Panc1 (cell line): ENCODE measurements at regions not wholly inside any gene's neighbourhood (a gene's known extent, or its start where the extent isn't known, plus 50 kb on each side); places are given as distances from the start of the nearest gene placed in this dataset.

Source experiments
- ATAC-seq: fragments of 200-7000 bp; cut with Tn5 transposase; 2 replicates; pipeline ENCODE4 v1.9.1; 2020; ENCODE audit warnings: mild to moderate bottlenecking, moderate library complexity
- BruUV-seq: library from RNA; stranded (reverse); fragments of 400-500 nt; replicated peaks from 2 replicates; lab custom pipeline; 2021; lab: Mats Ljungman, UMichigan
- CTCF ChIA-PET: fragments of 300-600 bp; sonication (Branson Sonifier 250); formaldehyde crosslinking; loops from one replicate; lab custom pipeline; 2022; ENCODE audit warnings: antibody characterized with exemption; lab: Charles Lee
- POLR2A ChIA-PET: fragments of 300-600 bp; sonication (Branson Sonifier 250); formaldehyde crosslinking; loops from one replicate; lab custom pipeline; 2022; ENCODE audit warnings: antibody characterized with exemption; lab: Charles Lee
- DNase-seq: peaks from one replicate; pipeline ENCODE4 v3.0.0-alpha.2; 2010; ENCODE audit warnings: low read depth, low spot score
- H3K27ac ChIP-seq: 2 replicates; pipeline ENCODE4 v1.5.1; 2011; ENCODE audit warnings: mild to moderate bottlenecking, low read length, inconsistent platforms
- H3K27me3 ChIP-seq: fragments of 200-500 bp; sonication (Bioruptor generic); 2 replicates; pipeline ENCODE4 v1.6.0; 2014; ENCODE audit warnings: low read length, inconsistent platforms; ENCODE audit not compliant: control insufficient read depth, insufficient read depth
- H3K36me3 ChIP-seq: fragments of 200-500 bp; sonication (Bioruptor generic); 2 replicates; pipeline ENCODE4 v1.5.1; 2014; ENCODE audit warnings: inconsistent platforms, mild to moderate bottlenecking, low read length, moderate library complexity; ENCODE audit not compliant: control insufficient read depth, insufficient read depth
- H3K4me1 ChIP-seq: 2 replicates; pipeline ENCODE4 v1.5.1; 2011; ENCODE audit warnings: inconsistent platforms, mild to moderate bottlenecking, low read length, moderate library complexity; ENCODE audit not compliant: control insufficient read depth, insufficient read depth
- H3K4me3 ChIP-seq, 2 experiments: 2 replicates each; pipeline ENCODE4 v1.5.1; 2011 to 2012; ENCODE audit warnings: low read depth in 2 of 2, low read length in 2 of 2, mild to moderate bottlenecking in 2 of 2, inconsistent platforms in 1 of 2, moderate library complexity in 1 of 2
- H3K9me3 ChIP-seq: fragments of 200-500 bp; sonication (Bioruptor generic); 2 replicates; pipeline ENCODE4 v1.5.1; 2014; ENCODE audit warnings: low read depth, mild to moderate bottlenecking, inconsistent platforms, low read length, moderate library complexity; ENCODE audit not compliant: control insufficient read depth, insufficient read depth
- POLR2AphosphoS5 ChIP-seq: IDR thresholded peaks from 2 replicates; pipeline ENCODE4 v1.6.1; 2012; ENCODE audit warnings: mild to moderate bottlenecking, low read depth, low read length, moderate library complexity
- SIN3A ChIP-seq: IDR thresholded peaks from 2 replicates; pipeline ENCODE4 v1.6.1; 2012; ENCODE audit warnings: low read depth, mild to moderate bottlenecking, low read length, moderate library complexity, borderline replicate concordance; ENCODE audit not compliant: insufficient read depth
- TCF7L2 ChIP-seq: IDR thresholded peaks from 2 replicates; pipeline ENCODE4 v1.6.1; 2011; ENCODE audit warnings: mild to moderate bottlenecking, low read depth, low read length, inconsistent platforms
- in situ Hi-C: cut with HindIII; loops from 2 replicates; pipeline ENCODE4 v1.10.0; 2016; ENCODE audit warnings: low sequenced_read_pairs, low pct_unique_long_range_greater_than_20kb
- intact Hi-C: fragments of 100-400 bp; cut with micrococcal nuclease; formaldehyde crosslinking; loops from one replicate; pipeline ENCODE4 v1.10.0; 2022; ENCODE audit not compliant: unreplicated experiment
- TF ChIP-seq, protein P1 (sequence below), 2 experiments: IDR thresholded peaks; 2 replicates each; pipeline ENCODE4 v1.6.1; 2011 to 2012; ENCODE audit warnings: low read depth in 2 of 2, control low read depth in 1 of 2, low read length in 1 of 2, mild to moderate bottlenecking in 1 of 2, moderate library complexity in 1 of 2; ENCODE audit not compliant: insufficient read depth in 1 of 2
- TF ChIP-seq, protein P2 (sequence below): fragments of 450-650 bp; IDR thresholded peaks from 2 replicates; pipeline ENCODE4 v1.5.1; 2017; ENCODE audit warnings: mild to moderate bottlenecking

DNA sequence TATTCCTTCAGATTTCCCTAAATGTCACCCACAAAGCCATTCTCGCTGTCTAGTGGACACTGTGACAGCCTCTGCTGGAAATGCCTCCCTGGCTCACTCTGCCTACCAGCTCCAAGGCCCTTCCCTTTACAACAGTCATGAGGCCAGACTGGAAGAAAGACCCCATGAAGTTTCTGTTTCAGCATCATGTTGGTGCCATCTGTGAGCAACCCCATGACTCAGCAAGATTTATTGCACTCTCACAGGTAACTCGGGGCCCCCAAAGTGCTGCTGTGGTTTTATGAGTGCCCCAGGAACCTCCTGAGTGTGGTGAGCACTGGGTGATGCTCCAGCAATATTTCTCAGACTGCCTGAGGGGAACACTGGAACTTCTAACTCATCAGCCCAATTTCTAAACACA is 218.6 kb downstream of the ZNF33B start:
- no TSS peak for BruUV-seq
- CTCF ChIA-PET, result no interaction called here
- in situ Hi-C loops, result no loop called here
- DNase-seq, result no peak
- Histone ChIP-seq H3K9me3 (no peaks in the 10 kb centered on the region), H3K27ac (no peak overlapping the region), H3K4me3 (no peak overlapping the region), H3K27me3 (no peaks in the 10 kb centered on the region), H3K36me3 (no peaks in the 10 kb centered on the region), H3K4me1 (no peaks in the 10 kb centered on the region)
- TF ChIP-seq POLR2AphosphoS5, result no peak
- TF ChIP-seq, protein P1, sequence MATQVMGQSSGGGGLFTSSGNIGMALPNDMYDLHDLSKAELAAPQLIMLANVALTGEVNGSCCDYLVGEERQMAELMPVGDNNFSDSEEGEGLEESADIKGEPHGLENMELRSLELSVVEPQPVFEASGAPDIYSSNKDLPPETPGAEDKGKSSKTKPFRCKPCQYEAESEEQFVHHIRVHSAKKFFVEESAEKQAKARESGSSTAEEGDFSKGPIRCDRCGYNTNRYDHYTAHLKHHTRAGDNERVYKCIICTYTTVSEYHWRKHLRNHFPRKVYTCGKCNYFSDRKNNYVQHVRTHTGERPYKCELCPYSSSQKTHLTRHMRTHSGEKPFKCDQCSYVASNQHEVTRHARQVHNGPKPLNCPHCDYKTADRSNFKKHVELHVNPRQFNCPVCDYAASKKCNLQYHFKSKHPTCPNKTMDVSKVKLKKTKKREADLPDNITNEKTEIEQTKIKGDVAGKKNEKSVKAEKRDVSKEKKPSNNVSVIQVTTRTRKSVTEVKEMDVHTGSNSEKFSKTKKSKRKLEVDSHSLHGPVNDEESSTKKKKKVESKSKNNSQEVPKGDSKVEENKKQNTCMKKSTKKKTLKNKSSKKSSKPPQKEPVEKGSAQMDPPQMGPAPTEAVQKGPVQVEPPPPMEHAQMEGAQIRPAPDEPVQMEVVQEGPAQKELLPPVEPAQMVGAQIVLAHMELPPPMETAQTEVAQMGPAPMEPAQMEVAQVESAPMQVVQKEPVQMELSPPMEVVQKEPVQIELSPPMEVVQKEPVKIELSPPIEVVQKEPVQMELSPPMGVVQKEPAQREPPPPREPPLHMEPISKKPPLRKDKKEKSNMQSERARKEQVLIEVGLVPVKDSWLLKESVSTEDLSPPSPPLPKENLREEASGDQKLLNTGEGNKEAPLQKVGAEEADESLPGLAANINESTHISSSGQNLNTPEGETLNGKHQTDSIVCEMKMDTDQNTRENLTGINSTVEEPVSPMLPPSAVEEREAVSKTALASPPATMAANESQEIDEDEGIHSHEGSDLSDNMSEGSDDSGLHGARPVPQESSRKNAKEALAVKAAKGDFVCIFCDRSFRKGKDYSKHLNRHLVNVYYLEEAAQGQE (IDR thresholded peaks at IDR 0.05; ENCODE audit: insufficient read depth in 1 of 2, low read depth in 2 of 2, low read length in 1 of 2), result no peak
- TF ChIP-seq SIN3A, result no peak
- no peak for TF ChIP-seq TCF7L2
- TF ChIP-seq, protein P2, sequence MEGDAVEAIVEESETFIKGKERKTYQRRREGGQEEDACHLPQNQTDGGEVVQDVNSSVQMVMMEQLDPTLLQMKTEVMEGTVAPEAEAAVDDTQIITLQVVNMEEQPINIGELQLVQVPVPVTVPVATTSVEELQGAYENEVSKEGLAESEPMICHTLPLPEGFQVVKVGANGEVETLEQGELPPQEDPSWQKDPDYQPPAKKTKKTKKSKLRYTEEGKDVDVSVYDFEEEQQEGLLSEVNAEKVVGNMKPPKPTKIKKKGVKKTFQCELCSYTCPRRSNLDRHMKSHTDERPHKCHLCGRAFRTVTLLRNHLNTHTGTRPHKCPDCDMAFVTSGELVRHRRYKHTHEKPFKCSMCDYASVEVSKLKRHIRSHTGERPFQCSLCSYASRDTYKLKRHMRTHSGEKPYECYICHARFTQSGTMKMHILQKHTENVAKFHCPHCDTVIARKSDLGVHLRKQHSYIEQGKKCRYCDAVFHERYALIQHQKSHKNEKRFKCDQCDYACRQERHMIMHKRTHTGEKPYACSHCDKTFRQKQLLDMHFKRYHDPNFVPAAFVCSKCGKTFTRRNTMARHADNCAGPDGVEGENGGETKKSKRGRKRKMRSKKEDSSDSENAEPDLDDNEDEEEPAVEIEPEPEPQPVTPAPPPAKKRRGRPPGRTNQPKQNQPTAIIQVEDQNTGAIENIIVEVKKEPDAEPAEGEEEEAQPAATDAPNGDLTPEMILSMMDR, result no peak
- no peak for ATAC-seq
- POLR2A ChIA-PET, result no interaction called here
- intact Hi-C loops, result no loop called here

DNA sequence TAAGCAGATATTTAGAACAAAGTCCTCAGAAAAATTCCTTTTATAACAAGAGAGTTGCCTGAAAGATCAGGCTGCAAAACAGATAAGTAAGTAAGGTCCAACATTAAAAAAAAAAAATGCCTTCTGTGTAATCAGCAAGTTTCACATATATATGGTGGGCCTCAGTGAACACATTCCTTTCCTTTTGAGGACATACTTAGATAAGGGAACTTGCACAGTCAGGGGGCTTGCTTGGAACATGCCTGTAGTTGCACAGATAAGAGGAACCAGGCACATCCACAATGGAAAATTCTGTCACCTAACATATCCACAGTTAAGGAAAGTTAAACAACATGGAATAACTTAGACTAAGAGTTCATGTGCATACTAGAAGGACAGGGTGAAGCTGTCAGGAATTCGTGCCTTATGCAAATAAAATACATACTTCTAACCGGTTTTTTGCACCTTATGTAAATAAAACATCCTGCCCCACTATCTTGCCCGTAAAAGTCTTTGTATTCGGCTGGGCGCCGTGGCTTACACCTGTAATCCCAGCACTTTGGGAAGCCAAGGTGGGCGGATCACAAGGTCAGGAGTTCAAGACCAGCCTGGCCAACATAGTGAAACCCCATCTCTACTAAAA is 257.3 kb downstream of the ZNF33B start:
- no peaks in the 10 kb centered on the region for H3K9me3 ChIP-seq

DNA sequence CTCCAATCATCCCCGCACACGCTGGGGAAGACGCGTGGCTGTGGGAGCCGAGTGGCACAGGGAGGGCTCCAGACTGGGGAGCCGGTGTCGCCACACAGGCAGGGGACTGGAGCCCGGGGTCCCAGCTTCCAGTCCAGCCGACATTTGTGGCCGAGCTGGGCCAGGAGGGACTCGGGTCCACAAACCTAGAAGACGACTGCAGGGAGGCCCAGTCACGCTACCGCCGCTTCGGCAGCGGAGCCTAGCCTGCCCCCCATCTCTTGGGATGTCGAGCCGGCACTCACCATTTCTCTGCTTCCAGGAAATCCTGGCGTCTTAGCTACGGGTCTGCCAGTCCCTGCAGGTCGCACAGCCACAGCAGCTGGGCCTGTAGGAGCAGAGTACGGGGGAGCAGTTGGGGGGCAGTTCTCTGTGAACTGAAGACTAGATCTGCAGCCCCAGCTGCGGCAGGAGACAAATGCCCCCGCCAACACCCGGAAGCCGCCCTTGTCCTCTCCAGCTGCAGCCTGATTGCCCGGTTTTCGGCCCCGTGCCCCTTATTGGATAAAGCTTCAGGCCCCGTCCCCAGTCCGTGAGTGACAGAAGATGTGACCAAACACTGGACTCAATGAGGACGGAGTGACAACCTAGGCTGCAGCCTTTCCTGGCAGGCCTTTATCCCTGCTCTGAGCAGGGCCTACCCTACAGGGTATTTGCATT is 270.7 kb downstream of the ZNF33B start:
- Histone ChIP-seq H3K4me3 (peak overlapping the region; percentile 91 to 92), H3K36me3 (no peaks in the 10 kb centered on the region), H3K9me3 (peaks cover 23% of the 10 kb centered on the region; the same call in 1 of the 2 replicates), H3K4me1 (peaks cover 5% of the 10 kb centered on the region), H3K27me3 (no peaks in the 10 kb centered on the region), H3K27ac (peak overlapping the region; percentile 87)
- ChIA-PET POLR2A (no interaction called here), CTCF (no interaction called here)
- ATAC-seq (peak; percentile 100), DNase-seq (peak; percentile 91)
- in situ Hi-C loops (no loop called here), intact Hi-C loops (no loop called here)
- BruUV-seq, result no TSS peak
- TF ChIP-seq SIN3A (peak; percentile 96), TCF7L2 (no peak), POLR2AphosphoS5 (peak; percentile 70)
- TF ChIP-seq, protein P1 (IDR thresholded peaks at IDR 0.05; ENCODE audit: insufficient read depth in 1 of 2, low read depth in 2 of 2, low read length in 1 of 2), result no peak
- TF ChIP-seq, protein P2, result no peak

More for the DNA sequence above, 257.3 kb downstream of the ZNF33B start:
- no peak for DNase-seq
- no TSS peak for BruUV-seq
- intact Hi-C loops, result no loop called here
- TF ChIP-seq POLR2AphosphoS5, result no peak
- no peak for TF ChIP-seq SIN3A
- no peaks in the 10 kb centered on the region for H3K27me3 ChIP-seq
- no peak for ATAC-seq
- CTCF ChIA-PET, result no interaction called here
- in situ Hi-C loops, result no loop called here
- no peaks in the 10 kb centered on the region for H3K4me1 ChIP-seq
- H3K4me3 ChIP-seq, result no peak overlapping the region
- POLR2A ChIA-PET, result no interaction called here
- no peak overlapping the region for H3K27ac ChIP-seq
- H3K36me3 ChIP-seq, result no peaks in the 10 kb centered on the region
